ENCODE measurements at regions not wholly inside any gene's neighbourhood (a gene's known extent, or its start where the extent isn't known, plus 50 kb on each side); places are given as distances from the start of the nearest gene placed in this dataset.

DNA sequence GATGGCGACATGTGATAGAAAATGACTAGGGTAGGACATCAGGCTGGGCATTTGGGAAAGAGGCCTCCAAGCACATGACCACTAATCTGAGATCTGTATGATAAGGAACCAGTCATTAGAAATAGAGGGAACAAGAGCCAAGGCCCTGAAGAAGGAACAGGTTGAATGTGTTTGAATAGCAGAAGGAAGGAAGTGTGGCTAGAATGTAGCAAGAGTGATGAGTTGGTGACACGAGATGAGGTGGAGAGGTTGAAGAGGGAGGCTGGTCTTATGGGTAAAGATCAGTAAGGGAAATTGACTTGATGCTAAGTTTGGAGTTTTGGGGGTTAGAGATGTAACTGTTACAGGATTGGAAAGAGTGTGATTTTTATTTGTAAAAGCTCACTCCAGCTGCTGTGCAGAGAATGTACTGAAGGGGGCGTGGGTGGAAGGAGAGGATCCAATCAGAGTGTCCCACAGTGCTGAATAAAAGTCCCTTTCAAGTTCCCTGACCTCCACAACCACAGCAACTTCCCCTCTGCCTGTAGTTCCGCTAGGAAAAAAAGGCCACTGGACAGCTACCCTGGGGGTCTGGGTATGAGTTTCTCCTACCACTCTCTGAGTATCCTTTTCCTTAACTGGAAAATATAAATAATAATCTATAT is 295.0 kb downstream of the OMA1 start:
- TF ChIP-seq CTCF (conservative IDR thresholded peaks at IDR 0.05): peak; percentile 69
- Histone ChIP-seq H3K27ac (ENCODE audit: low read depth, low read length) (no peak overlapping the region), H3K4me1 (ENCODE audit: control insufficient read depth, insufficient read depth, low read length) (no peaks in the 10 kb centered on the region), H3K9me3 (ENCODE audit: control insufficient read depth, low read length) (no peaks in the 10 kb centered on the region), H3K4me3 (ENCODE audit: low read length) (no peak overlapping the region), H3K27me3 (ENCODE audit: control insufficient read depth, insufficient read depth, low read length, poor library complexity, severe bottlenecking) (peaks cover 38% of the 10 kb centered on the region), H3K9ac (ENCODE audit: extremely low read depth, low read length, poor library complexity, severe bottlenecking) (no peak overlapping the region), H3K36me3 (ENCODE audit: control insufficient read depth, insufficient read depth, low read length) (no peaks in the 10 kb centered on the region)
- no peaks in the 10 kb centered on the region for H3K36me3 Mint-ChIP-seq (ENCODE audit: low read depth)
- peak; percentile 87 for DNase-seq
- H3K4me3 Mint-ChIP-seq: no peak overlapping the region
- peaks cover 8% of the 10 kb centered on the region for H3K4me1 Mint-ChIP-seq
- no peak overlapping the region for H3K27ac Mint-ChIP-seq
- peaks cover 4% of the 10 kb centered on the region for H3K9me3 Mint-ChIP-seq
- peaks cover 63% of the 10 kb centered on the region for H3K27me3 Mint-ChIP-seq (ENCODE audit: insufficient read depth)
- 69 to 74% methylated on average over 3 to 4 of the region's 4 CpGs for WGBS, 2 experiments (ENCODE audit: insufficient coverage in 1 of 2, insufficient read length in 1 of 2)

DNA sequence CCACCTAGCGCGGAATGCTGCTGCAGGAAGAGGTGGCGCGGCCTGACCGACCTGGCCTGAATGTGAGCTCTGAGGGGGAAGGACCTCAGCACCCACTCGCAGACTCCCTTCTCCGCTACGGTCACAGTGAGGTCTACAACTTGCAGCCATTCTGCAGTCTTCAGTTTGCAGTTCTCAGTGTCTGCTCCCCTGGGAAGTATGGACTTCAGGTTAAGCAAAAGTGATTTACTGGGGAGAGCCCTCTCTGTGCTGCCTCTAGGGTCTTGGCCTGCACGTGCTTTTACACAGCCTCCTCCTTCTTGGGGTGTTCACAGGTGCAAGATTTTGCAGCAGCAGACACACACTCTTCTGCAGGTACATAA is 296.0 kb downstream of the OMA1 start:
- Histone ChIP-seq H3K4me1 (ENCODE audit: control insufficient read depth, insufficient read depth, low read length) (no peaks in the 10 kb centered on the region), H3K36me3 (ENCODE audit: control insufficient read depth, insufficient read depth, low read length) (no peaks in the 10 kb centered on the region), H3K27ac (ENCODE audit: low read depth, low read length) (no peak overlapping the region), H3K27me3 (ENCODE audit: control insufficient read depth, insufficient read depth, low read length, poor library complexity, severe bottlenecking) (peaks cover 44% of the 10 kb centered on the region), H3K4me3 (ENCODE audit: low read length) (peak overlapping the region; percentile 78), H3K9me3 (ENCODE audit: control insufficient read depth, low read length) (no peaks in the 10 kb centered on the region), H3K9ac (ENCODE audit: extremely low read depth, low read length, poor library complexity, severe bottlenecking) (no peak overlapping the region)
- Mint-ChIP-seq H3K4me3 (peak overlapping the region; percentile 62), H3K9me3 (peaks cover 4% of the 10 kb centered on the region), H3K36me3 (ENCODE audit: low read depth) (no peaks in the 10 kb centered on the region), H3K4me1 (peaks cover 8% of the 10 kb centered on the region), H3K27ac (no peak overlapping the region), H3K27me3 (ENCODE audit: insufficient read depth) (peaks cover 65% of the 10 kb centered on the region)
- DNase-seq: no peak
- TF ChIP-seq CTCF (conservative IDR thresholded peaks at IDR 0.05): no peak
- 15 to 21% methylated on average over 2 to 9 of the region's 9 CpGs for WGBS, 2 experiments (ENCODE audit: insufficient coverage in 1 of 2, insufficient read length in 1 of 2)

- Histone ChIP-seq H3K36me3 (ENCODE audit: control insufficient read depth, insufficient read depth, low read length) (no peaks in the 10 kb centered on the region), H3K9ac (ENCODE audit: extremely low read depth, low read length, poor library complexity, severe bottlenecking) (no peak overlapping the region), H3K27ac (ENCODE audit: low read depth, low read length) (no peak overlapping the region), H3K27me3 (ENCODE audit: control insufficient read depth, insufficient read depth, low read length, poor library complexity, severe bottlenecking) (peaks cover 44% of the 10 kb centered on the region), H3K9me3 (ENCODE audit: control insufficient read depth, low read length) (no peaks in the 10 kb centered on the region), H3K4me1 (ENCODE audit: control insufficient read depth, insufficient read depth, low read length) (no peaks in the 10 kb centered on the region), H3K4me3 (ENCODE audit: low read length) (peak overlapping the region; percentile 78)
- Mint-ChIP-seq H3K27ac (no peak overlapping the region), H3K4me1 (peaks cover 8% of the 10 kb centered on the region), H3K27me3 (ENCODE audit: insufficient read depth) (peaks cover 60% of the 10 kb centered on the region), H3K4me3 (peak overlapping the region; percentile 62), H3K9me3 (no peaks in the 10 kb centered on the region), H3K36me3 (ENCODE audit: low read depth) (no peaks in the 10 kb centered on the region)
- peak; percentile 34 for TF ChIP-seq CTCF (conservative IDR thresholded peaks at IDR 0.05)
- DNase-seq: peak; percentile 92
- WGBS, 2 experiments (ENCODE audit: insufficient coverage in 1 of 2, insufficient read length in 1 of 2): 0 to 1% methylated on average over 21 to 81 of the region's 81 CpGs
These were observed 296.6 kb downstream of the OMA1 start for GRCh38 chr1:58249737-58250586.
